Right renal cortex interstitium (tissue), 3 donors: ENCODE measurements at regions not wholly inside any gene's neighbourhood (a gene's known extent, or its start where the extent isn't known, plus 50 kb on each side); places are given as distances from the start of the nearest gene placed in this dataset.

Source experiments
- DNase-seq, 3 donors: peaks; one replicate each; pipeline ENCODE4 v3.0.0-alpha.2; 2013; ENCODE audit warnings: low read depth in 3 of 3, low spot score in 2 of 3

DNA sequence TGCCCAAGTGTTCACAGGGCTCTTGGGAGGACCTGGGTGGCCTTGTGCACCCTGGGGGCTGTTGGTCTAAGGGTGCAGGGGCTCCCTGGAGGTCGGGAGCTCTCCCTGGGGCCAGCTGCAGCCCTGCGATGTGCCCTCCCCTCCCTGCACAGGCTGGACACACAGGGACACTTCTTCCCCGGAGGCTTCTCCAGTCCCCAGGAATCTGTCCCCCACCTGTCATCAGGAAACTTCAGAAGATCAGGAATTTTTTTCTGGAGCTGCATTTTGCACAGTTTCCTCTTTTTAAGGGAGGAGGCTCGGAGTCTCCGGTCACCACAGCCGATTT lies 66.9 kb upstream of the BHLHE23 start:
- DNase-seq: no peak

DNA sequence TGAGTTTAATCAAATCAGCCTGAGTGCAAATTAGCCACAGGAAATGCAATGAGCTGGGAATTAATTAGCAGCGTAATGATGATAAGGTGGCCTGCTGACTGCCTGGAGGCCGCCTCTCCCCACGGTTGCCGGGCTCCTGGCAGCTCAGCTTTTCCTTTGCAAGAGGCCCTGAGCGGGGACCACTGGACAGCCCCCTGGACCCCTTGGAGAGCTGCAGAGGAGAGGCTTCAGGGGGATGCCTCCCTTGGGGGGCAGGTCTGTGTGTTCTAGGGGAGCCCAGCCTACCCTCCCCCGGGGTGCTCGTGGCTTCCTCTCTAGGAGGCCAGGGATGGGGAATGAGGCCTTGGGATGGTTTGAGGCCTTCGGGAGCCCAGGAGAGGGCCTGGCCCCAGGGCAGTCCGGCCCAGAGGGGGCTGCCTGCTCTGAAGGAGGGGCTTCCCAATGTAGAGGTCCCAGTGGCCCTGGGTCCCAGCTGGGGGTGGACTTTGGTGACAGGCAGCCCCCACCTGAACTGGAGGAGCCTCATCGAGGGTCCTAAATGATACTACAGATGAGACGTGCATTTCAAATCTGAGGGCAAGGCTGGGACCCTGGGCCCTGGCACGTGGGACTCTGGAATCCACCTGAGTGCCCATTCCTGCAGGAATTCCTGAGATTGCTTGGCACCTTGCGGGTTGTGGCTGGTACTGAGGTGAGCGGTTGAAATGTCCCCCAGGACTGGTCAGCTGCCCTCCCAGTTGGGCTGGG lies 66.4 kb upstream of the BHLHE23 start:
- DNase-seq: no peak

DNA sequence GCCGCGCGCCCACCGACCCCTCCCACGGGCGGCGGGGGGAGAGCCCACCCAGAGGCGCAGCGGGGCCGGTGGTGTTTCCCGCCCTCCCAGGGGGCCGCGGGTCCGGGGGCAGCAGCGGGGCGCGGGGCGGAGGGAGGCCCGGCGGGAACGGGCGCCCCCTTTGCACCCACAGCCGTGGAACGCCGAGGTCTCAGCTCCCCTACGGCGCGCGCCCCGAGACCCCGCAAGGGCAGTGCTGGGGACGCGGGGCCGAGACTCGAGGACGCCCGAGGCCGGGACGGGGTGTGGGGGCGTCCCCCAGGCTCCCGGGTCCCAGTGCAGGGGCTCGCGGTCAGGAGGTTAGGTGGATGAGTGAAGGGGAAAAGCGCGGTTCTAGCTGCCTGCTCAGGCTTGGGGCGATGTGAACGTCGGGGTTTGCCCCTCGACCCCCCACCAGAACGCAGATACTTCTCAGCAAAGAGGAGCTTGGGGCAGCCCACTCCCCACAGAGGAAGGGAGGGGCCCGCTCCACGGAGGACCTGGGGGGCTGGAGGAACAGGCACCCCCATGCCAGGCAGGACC lies 65.5 kb upstream of the BHLHE23 start:
- DNase-seq: no peak

DNA sequence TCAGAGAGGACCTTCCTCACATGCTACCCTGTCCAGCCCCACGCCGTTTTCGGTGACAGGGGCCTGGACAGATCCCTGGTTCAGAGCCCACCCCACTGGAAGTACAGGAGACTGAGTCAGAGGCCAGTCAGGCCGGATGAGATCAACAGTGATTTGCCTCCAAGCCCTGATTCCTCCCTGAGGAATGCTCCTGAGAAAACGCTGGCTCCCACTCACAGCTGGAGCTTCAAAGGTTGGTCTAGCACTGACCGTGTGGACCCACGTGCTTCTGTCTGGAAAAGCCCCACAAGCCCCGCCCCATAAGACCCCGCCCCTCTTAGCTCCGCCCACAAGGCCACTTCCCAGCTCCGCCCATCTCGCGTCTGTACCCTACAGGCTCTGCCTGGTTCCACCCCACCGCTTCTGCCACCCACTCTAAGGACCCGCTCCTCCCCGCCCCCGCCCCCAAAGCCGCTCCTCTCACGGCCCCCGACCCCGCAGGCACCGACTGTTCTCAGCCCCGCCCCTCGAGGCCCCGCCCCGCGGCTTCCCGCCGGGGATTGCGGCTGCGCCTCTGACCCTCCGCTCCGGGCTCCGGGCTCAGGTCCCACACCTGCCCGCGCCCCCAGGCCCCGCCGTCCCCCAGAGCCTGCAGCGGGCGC lies 64.9 kb upstream of the BHLHE23 start:
- no peak for DNase-seq

DNA sequence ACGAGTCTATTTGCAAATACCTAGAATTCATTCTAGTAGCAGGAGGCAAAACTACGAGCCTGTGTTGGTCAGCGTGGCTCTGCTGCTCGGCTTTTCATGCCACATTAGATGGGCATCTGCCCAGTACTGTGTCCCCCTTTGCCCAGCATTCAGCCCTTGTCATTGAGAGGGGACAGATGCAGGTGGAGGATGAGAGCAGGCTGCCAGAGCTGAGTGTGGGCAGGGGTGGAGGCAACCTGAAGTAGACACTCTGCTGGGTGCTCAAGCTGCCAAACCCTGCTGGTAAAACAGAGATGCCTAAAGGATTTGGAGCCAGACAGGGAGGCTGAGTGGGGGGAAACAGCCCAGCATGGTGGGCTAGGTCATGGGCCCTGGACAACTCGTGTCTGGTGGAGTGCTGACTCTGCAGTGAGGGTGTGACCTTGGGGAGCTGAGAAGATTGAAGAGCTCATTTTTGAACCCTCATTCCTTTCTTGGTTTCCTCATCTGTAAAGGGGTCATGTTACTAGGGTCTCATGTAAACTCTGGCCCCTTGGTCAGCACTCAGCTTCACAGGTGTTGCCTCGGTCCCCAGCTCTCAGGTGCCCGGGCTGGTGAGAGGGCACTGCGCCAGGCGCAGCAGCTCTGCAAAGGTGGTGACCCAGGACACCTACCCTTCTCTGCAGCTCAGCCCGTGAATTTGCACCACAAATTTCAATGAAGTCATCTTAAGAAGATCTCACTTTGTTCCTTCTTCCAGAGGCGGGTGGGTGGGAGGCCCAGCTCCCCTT lies 64.2 kb upstream of the BHLHE23 start:
- DNase-seq: no peak

DNA sequence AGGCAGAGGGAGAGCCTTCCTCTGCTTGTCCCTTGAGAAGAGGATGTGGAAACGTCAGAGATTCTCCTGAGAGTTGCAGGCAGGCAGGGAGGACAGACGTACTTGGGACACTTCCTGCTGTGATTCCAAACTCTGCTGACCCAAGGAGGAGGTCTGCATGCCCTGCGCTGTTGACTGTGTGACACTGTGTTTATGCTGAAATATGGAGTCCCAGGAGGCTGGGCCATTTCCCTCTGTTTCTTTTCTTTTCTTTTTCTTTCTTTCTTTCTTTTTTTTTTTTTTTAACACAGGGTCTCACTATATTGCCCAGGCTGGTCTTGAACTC lies 63.5 kb upstream of the BHLHE23 start:
- no peak for DNase-seq

DNA sequence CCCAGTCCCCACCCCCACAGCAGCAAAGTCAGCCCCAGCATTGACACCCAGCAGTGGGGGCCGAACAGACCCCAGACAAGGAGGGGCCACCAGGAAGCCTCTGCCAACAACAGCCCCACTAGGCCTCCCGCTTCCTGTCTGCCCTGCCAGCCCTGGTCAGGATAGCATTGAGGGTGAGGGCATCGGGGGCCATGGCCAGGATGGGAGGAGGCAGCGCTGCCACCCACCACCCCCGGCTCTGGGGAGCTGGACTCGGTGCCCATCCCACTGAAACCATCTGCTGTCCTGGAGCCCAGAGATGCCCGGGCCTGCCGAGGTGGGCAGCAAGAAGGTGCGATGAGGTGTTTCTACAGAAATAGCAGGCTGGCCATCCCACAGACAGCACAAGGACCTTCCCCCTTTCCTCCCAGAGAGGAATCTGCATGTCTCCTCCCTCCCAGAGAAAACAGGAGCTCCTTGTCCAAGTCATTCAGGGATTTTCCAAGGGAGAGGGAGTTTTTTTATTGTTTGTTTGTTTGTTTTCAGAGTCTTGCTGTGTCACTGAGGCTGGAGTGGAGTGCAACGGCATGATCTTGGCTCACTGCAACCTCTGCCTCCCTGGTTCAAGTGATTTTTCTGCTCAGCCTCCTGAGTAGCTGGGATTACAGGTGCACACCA lies 62.1 kb upstream of the BHLHE23 start:
- DNase-seq: no peak

DNA sequence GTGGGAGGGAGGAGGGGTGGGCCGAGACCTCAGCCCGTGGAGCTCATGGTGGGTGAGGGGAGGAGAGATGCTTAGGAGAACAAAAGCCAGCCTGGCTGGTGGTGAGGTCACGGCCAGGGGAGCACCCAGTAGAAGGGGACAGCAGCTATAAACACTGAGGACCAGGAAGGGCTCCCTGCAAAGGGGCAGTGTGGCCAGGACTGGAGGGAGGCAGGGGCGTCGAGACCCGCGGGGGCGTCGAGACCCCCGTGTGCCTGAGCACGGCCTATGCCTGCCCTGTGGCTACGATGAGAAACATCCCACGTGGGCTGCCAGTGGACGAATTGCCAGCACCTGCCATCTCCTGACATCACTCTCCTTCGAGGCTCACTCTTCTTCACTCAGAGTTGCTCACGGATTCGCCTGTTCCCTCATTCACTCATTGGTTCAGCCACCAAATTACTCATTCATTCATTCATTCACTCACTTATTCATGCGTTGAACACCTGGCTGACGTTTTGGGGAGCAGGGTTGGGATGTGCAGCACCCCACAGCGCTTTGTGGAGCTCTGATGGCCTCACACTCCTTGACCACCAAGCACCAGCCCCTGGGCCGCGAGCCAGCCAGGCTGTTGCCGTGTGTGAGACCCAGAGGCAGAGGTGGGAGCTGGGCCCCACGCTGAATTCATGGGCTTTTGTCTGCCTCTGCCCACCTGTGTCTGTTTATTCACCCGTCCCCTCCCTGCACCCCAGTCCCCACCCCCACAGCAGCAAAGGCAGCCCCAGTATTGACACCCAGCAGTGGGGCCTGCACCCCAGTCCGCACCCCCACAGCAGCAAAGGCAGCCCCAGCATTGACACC lies 61.2 kb upstream of the BHLHE23 start:
- no peak for DNase-seq

DNA sequence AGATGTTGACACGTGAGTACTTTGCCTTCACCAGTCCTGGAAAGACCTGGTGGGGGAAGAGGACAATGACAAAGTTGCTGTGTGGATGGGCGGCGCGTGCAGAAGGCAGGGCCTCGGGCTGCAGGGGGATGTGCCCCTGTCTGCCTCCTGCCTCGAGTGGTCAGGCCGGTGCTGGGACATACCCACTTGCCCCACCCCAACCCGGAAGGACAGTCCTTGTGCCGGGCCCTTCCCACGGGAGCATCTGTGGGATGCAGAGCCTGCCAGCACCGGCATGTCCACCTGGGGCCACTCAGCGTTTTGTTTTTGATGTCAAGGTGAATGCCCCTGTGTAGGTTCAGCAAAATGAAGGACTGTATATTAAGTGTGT lies 60.5 kb upstream of the BHLHE23 start:
- no peak for DNase-seq

DNA sequence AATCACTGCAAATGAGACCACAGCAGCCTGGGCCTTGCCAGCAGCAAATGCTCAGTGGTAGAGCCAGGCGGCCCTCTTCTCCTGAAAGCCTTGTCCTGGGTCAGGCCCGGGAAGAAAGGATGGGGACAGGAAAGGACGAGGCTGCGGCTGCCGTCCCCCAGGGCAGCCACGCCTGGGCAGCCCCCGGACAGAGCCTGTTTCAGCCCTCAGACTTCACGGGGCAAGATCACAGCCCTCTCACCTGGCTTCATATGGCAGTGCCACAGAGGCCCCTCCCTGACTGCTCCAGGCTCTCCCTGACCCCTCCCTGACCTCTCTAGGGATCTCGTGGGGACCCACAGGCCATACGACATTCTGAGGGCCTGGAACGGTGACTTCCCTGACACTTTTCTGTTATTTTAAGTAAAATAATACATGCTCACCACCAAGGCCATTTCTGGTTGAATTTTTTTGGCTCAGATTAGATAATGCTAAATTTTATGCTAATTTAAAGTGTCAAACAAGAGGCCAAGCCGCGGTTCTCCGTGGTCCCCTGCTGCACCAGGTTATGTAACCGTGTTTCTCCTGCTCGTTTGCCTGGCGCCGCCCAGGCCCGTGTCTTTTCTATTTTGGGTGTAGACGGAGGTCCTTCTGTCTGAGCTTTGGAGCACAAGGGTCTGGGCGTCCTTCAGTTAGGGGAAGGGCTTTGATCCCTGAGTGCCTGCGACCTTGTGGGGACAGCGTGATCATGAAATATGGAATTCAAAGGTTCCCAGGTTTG lies 59.9 kb upstream of the BHLHE23 start:
- no peak for DNase-seq

DNA sequence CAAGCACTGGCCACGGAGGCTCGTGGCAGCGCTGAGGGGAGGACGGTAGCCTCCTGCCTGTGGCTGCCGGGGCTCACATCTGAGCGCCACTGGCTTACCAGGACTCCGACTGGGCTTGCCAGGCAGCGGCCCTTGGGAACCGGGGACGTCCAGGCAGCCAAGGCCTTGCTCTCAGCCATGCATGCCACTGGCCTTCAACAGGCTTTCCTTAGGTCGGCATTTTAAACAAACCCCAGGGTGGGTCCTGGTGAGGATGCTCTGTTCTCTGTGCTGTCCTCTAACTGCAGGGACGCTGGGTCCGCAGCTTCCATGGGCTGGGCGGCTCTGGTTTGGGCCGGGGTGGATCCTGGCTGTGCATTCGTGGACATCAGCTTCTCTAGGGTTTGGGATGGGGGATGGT lies 59.1 kb upstream of the BHLHE23 start:
- DNase-seq: no peak

DNA sequence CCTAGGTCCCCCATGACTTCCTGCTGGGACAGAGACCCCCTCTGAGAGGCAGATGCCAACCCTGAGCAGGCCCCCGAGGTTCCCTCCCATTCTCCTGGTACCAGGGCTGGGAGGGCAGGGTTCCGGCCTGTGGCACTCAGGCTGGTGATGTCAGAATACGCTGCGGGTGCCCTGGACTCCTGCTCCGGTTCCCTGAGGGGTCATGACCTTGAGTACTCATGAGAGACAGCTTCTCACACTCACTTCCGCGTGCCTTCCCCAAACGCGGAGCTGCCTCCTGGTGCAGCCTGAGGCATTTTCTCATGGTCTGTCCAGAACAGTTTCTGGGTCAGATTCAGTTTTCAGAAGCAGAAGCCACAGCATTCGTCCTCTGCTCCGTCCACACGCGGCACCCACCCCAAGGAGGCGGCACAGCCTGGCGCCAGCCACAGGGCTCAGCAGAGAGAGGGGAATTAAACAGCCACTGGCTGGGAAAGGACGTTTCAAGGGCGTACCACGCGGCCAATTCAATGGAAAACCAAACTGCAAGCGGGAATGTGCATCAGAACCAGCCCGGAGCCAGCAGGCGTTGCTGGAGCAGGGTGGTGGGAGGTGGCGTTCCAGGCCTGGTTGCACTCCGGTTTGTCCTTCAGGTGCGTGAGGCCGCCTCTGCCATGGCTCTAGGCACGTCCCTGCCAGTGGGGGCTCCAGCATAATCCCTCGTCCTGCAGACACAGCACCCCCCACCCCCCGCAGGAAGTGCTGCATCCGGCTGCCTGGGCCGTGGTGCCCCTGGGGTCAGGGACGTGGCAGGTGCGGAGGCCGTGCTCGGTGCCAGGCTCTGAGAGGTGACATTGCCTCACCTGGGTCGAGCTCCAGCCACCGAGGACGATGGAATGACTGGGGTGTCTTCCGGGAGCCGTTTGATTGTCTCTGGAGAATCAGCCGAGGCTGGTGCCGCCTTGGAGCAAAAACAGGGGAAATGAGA lies 58.3 kb upstream of the BHLHE23 start:
- no peak for DNase-seq

DNA sequence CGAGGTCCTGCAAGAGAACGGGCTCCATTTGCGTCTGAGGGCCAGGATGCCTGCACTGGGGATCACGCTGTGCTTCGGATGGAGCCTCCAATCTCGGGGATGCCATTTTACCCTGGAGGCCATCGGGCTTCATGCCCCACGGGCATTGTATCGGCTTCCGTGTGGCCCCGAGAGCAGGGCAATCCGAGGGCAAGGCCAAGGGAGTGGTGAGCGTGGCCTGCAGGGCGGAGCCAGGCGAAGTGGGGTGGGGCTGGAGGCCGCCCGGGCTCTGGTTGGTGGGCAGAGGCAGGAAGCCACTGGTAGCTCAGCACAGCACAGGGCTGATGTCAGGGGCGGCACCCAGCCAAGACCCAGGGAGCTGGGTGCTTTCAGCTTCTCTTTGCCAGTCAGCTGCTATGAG lies 57.5 kb upstream of the BHLHE23 start:
- DNase-seq: no peak

DNA sequence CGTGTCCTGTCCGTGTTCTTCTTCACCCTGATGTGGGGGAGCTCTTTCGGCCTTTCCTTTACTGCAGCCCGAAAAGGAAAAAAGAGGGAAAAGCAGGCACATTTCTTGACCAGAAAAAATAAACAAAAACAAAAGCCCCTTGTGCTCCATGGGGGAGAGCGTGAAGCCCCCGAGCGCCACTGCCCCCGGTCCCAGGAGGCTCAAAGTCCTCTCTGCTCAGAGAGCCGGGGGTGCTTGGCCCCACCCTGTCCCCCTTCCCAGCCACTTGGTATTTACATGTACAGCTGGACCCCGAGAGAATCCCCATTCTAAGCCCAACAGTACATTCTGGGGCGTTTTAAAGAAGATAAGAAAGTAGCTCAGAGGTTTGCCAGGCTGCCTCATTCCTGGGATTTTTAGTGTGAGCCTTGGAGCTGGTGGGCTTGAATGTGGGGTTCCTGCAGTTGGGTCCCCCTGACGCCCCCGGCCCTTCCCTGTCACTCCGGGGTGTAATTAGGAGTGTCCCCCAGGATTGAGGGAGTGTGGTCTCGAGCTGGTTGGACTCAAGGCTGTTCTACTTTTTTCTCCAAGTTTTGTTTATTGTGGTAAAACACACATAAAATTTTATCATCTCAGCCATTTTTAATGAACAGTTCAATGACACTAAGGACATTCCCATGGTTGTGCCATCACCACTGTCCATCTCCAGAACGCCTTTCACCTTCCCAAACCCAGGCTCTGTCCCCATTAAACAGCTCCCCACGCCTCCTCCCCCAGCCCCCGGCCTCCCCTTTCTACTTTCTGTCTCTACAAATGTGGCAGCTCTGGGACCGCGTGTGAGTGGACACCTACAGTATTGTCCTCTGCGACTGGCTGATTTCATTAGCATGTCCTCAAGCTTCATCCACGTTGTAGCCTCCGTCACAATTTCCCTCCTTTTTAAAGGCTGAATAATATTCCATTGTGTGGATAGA lies 55.7 kb upstream of the BHLHE23 start:
- no peak for DNase-seq

DNA sequence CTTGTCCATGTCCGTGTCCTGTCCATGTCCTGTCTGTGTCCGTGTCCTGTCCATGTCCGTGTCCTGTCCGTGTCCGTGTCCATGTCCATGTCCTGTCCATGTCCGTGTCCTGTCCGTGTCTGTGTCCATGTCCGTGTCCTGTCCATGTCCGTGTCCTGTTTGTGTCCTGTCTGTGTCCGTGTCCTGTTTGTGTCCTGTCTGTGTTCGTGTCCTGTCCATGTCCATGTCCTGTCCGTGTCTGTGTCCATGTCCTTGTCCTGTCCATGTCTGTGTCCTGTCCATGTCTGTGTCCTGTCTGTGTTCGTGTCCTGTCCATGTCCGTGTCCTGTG lies 55.0 kb upstream of the BHLHE23 start:
- no peak for DNase-seq

DNA sequence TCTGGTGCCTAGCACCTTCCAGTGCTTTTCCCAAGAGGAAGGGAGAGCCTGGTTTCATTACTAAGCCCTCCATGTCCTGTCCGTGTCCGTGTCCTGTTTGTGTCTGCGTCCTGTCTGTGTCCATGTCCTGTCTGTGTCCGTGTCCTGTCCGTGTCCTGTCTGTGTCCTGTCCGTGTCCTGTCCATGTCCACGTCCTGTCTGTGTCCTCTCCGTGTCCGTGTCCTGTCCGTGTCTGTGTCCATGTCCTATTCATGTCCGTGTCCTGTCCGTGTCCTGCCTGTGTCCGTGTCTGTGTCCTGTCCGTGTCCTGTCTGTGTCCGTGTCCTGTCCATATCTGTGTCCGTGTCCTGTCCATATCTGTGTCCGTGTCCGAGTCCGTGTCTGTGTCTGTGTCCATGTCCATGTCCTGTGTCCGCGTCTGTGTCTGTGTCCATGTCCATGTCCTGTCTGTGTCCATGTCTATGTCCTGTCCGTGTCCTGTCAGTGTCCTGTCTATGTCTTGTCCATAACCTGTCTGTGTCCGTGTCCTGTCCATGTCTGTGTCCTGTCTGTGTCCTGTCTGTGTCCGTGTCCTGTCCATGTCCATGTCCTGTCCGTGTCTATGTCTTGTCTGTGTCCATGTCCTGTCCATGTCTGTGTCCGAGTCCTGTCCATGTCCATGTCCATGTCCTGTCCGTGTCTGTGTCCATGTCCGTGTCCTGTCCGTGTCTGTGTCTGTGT lies 54.4 kb upstream of the BHLHE23 start:
- no peak for DNase-seq
